ENCODE measurements at regions not wholly inside any gene's neighbourhood (a gene's known extent, or its start where the extent isn't known, plus 50 kb on each side); places are given as distances from the start of the nearest gene placed in this dataset. TPM values are rescaled to one million over a fixed set of nuclear protein-coding genes. Genes with fewer than 3 reads are reported as not detected.

GRCh38 chr3:168157903-168158302 lies 62.2 kb upstream of the GOLIM4 start:
- peaks cover 5% of the 10 kb centered on the region for H3K9me3 Mint-ChIP-seq
- ATAC-seq (ENCODE audit: low read depth), result no peak
- no peaks in the 10 kb centered on the region for H3K36me3 Mint-ChIP-seq
- H3K27me3 Mint-ChIP-seq, result peaks cover 18% of the 10 kb centered on the region
- no peaks in the 10 kb centered on the region for H3K4me1 Mint-ChIP-seq
- H3K27ac Mint-ChIP-seq, result no peak overlapping the region
- POLR2A ChIA-PET, result no interaction called here
- no peak for DNase-seq
- H3K4me3 Mint-ChIP-seq, result no peak overlapping the region

GRCh38 chr3:168157099-168157700 lies 61.5 kb upstream of the GOLIM4 start:
- no peak for ATAC-seq (ENCODE audit: low read depth)
- H3K27me3 Mint-ChIP-seq, result peaks cover 18% of the 10 kb centered on the region

DNA sequence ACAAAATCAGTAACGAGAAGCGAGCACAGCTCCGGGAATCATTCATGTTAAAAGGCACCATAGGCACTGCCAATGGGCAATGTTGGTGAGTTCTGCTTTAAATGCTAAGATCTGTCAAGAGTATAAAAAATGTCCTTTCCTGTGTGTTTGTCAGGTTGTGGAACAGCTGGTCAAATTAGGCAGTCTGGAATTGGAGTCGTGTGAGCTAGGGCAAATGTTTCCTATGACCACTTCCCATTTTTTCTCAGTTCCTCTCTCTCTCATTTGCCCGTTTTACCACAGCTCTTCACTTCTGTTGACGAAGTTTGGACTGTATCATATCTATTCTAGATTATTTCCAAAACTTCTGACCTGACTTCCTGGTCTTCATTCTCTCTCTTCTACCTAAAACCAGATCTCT lies 60.8 kb upstream of the GOLIM4 start:
- no peaks in the 10 kb centered on the region for H3K36me3 Mint-ChIP-seq
- peaks cover 18% of the 10 kb centered on the region for H3K27me3 Mint-ChIP-seq
- POLR2A ChIA-PET, result no interaction called here
- ATAC-seq (ENCODE audit: low read depth) (no peak), DNase-seq (no peak)
- peaks cover 5% of the 10 kb centered on the region for H3K9me3 Mint-ChIP-seq
- no peaks in the 10 kb centered on the region for H3K4me1 Mint-ChIP-seq
- H3K4me3 Mint-ChIP-seq, result no peak overlapping the region
- no peak overlapping the region for H3K27ac Mint-ChIP-seq

More at GRCh38 chr3:168157099-168157700, 61.5 kb upstream of the GOLIM4 start:
- Mint-ChIP-seq H3K4me3 (no peak overlapping the region), H3K9me3 (peaks cover 5% of the 10 kb centered on the region), H3K27ac (no peak overlapping the region), H3K4me1 (no peaks in the 10 kb centered on the region), H3K36me3 (no peaks in the 10 kb centered on the region)
- POLR2A ChIA-PET, result no interaction called here
- DNase-seq, result no peak

DNA sequence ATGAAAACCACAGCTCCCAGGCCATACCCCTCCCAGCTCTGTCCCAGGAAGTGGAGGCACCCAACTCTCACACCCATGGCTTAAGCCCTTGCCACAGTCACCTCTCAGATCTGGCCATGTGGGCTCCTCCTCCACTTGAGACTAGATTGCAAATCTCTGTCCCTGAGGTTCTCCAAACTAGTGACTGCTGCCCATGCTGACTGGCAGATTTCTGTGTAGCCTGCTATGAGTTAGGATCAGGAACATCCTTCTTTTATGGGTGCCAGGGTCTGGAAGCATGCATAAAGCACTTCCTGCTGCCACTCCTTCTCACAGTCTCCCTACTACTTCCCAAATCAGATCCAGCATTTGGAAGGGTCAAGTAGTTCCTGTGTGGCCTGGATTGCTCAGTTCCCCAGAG lies 59.6 kb upstream of the GOLIM4 start:
- peaks cover 18% of the 10 kb centered on the region for H3K27me3 Mint-ChIP-seq
- H3K27ac Mint-ChIP-seq, result no peak overlapping the region
- H3K4me3 Mint-ChIP-seq, result no peak overlapping the region
- no peaks in the 10 kb centered on the region for H3K36me3 Mint-ChIP-seq
- H3K9me3 Mint-ChIP-seq, result peaks cover 5% of the 10 kb centered on the region
- ATAC-seq (ENCODE audit: low read depth), result no peak
- POLR2A ChIA-PET, result no interaction called here
- no peak for DNase-seq
- H3K4me1 Mint-ChIP-seq, result no peaks in the 10 kb centered on the region

GRCh38 chr3:168154089-168154488 lies 58.4 kb upstream of the GOLIM4 start:
- DNase-seq (no peak), ATAC-seq (ENCODE audit: low read depth) (no peak)
- Mint-ChIP-seq H3K4me3 (no peak overlapping the region), H3K4me1 (no peaks in the 10 kb centered on the region), H3K27me3 (peaks cover 10% of the 10 kb centered on the region), H3K9me3 (peaks cover 5% of the 10 kb centered on the region), H3K27ac (no peak overlapping the region), H3K36me3 (no peaks in the 10 kb centered on the region)
- POLR2A ChIA-PET, result no interaction called here

DNA sequence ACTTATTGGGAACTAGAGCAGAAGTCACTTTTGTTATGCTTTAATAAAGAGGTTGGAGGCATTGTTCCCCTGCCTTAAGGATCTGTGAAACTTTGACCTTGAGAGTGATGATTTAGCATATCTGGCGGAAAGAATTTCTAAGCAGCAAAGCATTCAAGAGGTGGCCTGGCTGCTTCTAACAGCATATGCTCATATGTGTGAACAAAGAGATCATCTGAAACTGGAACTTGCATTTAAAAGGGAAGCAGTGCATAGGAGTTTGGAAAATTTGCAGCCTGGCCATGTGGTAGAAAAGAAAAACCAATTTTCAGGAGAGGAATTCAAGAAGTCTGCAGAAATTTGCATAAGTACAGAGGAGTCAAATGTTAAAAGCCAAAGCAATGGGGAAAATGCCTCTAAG lies 56.4 kb upstream of the GOLIM4 start:
- no peak overlapping the region for H3K27ac Mint-ChIP-seq
- H3K4me3 Mint-ChIP-seq, result no peak overlapping the region
- no peak for DNase-seq
- peaks cover 5% of the 10 kb centered on the region for H3K9me3 Mint-ChIP-seq
- POLR2A ChIA-PET, result no interaction called here
- no peaks in the 10 kb centered on the region for H3K36me3 Mint-ChIP-seq
- peaks cover 4% of the 10 kb centered on the region for H3K27me3 Mint-ChIP-seq
- no peak for ATAC-seq (ENCODE audit: low read depth)
- no peaks in the 10 kb centered on the region for H3K4me1 Mint-ChIP-seq

Small RNA genes lying in the stretch of these regions (microRNA-seq; reads per million reads assigned to microRNA genes)
- gene MIR551B, result not detected
